Lower leg skin (tissue), 3 donors: ENCODE measurements at regions not wholly inside any gene's neighbourhood (a gene's known extent, or its start where the extent isn't known, plus 50 kb on each side); places are given as distances from the start of the nearest gene placed in this dataset.

Experiments used
- CTCF ChIP-seq, 3 donors: fragments of 450-650 bp; IDR thresholded peaks; one replicate each; pipeline ENCODE4 v1.5.1; 2016; ENCODE audit warnings: antibody characterized with exemption in 3 of 3, mild to moderate bottlenecking in 3 of 3, moderate library complexity in 2 of 3
- POLR2A ChIP-seq, 2 donors: fragments of 450-650 bp; IDR thresholded peaks; one replicate each; pipeline ENCODE4 v1.6.1; 2016 to 2017; ENCODE audit warnings: antibody characterized with exemption in 2 of 2, mild to moderate bottlenecking in 1 of 2, moderate library complexity in 1 of 2

- TF ChIP-seq CTCF (IDR thresholded peaks at IDR 0.05) (no peak), POLR2A (IDR thresholded peaks at IDR 0.05) (no peak)
Measured at GRCh38 chr2:60368456-60368855, 185.0 kb downstream of the BCL11A start.
